ENCODE measurements at regions not wholly inside any gene's neighbourhood (a gene's known extent, or its start where the extent isn't known, plus 50 kb on each side); places are given as distances from the start of the nearest gene placed in this dataset.

GRCh38 chr13:58843071-58843470 is 1211.5 kb downstream of the PCDH17 start:
- H4K20me1 ChIP-seq (ENCODE audit: control insufficient read depth, insufficient read depth, low read depth, low read length) = no peaks in the 10 kb centered on the region
- TF ChIP-seq EZH2phosphoT487 (IDR thresholded peaks at IDR 0.05; ENCODE audit: borderline replicate concordance, low read length) = no peak
- TF ChIP-seq CTCF (IDR thresholded peaks at IDR 0.05; ENCODE audit: low read depth, low read length, poor library complexity, severe bottlenecking) = no peak
- no peak overlapping the region for H3K4me2 ChIP-seq (ENCODE audit: low read length)
- H3F3A ChIP-seq (ENCODE audit: control insufficient read depth, insufficient read depth) = no peaks in the 10 kb centered on the region
- no peaks in the 10 kb centered on the region for H3K9me2 ChIP-seq (replicated peaks; ENCODE audit: control insufficient read depth, low read length)
- H3K4me1 ChIP-seq (ENCODE audit: control insufficient read depth, low read length) = no peaks in the 10 kb centered on the region
- H3K27ac ChIP-seq (ENCODE audit: low read depth, low read length) = no peak overlapping the region
- no peak overlapping the region for H3K4me3 ChIP-seq (ENCODE audit: low read length)
- no peaks in the 10 kb centered on the region for H3K27me3 ChIP-seq (ENCODE audit: control insufficient read depth, low read length)
- H3K9me3 ChIP-seq (ENCODE audit: control insufficient read depth, insufficient read depth, low read length) = no peaks in the 10 kb centered on the region
- no peaks in the 10 kb centered on the region for H3K36me3 ChIP-seq (ENCODE audit: control insufficient read depth, low read length)
- no peaks in the 10 kb centered on the region for H3K79me2 ChIP-seq (ENCODE audit: control insufficient read depth, low read length)

DNA sequence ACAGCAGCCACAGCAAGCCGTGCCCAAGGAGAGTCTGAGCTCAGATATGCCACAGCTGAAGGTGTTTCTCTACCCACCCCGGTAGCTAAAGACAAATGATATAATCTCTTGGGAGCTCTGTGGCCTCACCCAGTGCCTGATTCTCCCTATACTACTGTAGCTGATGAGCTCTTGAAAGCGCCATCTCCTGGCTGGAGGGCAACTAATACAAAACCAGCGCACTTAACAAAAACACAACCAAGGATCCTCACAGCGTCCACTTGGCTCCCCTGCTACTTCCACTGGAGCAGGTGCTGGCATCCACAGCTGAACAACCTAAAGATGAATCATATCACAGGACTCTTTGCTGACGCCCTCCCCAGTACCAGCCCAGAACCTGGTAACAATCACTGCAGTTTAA is 1212.0 kb downstream of the PCDH17 start:
- H3K79me2 ChIP-seq (ENCODE audit: control insufficient read depth, low read length) = no peaks in the 10 kb centered on the region
- TF ChIP-seq CTCF (IDR thresholded peaks at IDR 0.05; ENCODE audit: low read depth, low read length, poor library complexity, severe bottlenecking) = no peak
- no peak overlapping the region for H3K27ac ChIP-seq (ENCODE audit: low read depth, low read length)
- H3K4me1 ChIP-seq (ENCODE audit: control insufficient read depth, low read length) = no peaks in the 10 kb centered on the region
- H3K4me3 ChIP-seq (ENCODE audit: low read length) = no peak overlapping the region
- H3F3A ChIP-seq (ENCODE audit: control insufficient read depth, insufficient read depth) = no peaks in the 10 kb centered on the region
- H3K4me2 ChIP-seq (ENCODE audit: low read length) = no peak overlapping the region
- no peaks in the 10 kb centered on the region for H3K27me3 ChIP-seq (ENCODE audit: control insufficient read depth, low read length)
- H4K20me1 ChIP-seq (ENCODE audit: control insufficient read depth, insufficient read depth, low read depth, low read length) = no peaks in the 10 kb centered on the region
- no peaks in the 10 kb centered on the region for H3K9me2 ChIP-seq (replicated peaks; ENCODE audit: control insufficient read depth, low read length)
- no peaks in the 10 kb centered on the region for H3K36me3 ChIP-seq (ENCODE audit: control insufficient read depth, low read length)
- no peaks in the 10 kb centered on the region for H3K9me3 ChIP-seq (ENCODE audit: control insufficient read depth, insufficient read depth, low read length)

DNA sequence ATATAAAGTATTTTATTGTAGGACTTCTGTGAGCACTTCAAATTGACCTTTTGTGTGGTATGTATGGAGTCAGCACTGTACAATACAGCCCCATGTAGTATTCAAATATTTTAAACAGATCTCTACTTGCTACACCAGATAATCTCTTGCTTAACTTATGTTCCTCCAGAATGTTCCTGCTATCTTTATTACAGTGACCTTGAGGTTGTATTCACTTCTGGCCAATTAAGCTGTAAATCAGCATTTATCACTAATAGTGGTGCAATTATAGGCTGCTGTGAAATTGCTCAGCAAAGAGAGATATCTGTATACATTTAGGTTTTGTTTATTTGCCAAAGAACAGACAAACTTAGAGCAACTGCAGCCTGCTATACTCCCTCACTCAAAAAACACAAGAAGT is 1218.6 kb downstream of the PCDH17 start:
- Histone ChIP-seq H3K27ac (ENCODE audit: low read depth, low read length) (no peak overlapping the region), H3K9me2 (replicated peaks; ENCODE audit: control insufficient read depth, low read length) (no peaks in the 10 kb centered on the region), H3K4me1 (ENCODE audit: control insufficient read depth, low read length) (no peaks in the 10 kb centered on the region), H3K9me3 (ENCODE audit: control insufficient read depth, insufficient read depth, low read length) (no peaks in the 10 kb centered on the region), H3K4me3 (ENCODE audit: low read length) (no peak overlapping the region), H3K27me3 (ENCODE audit: control insufficient read depth, low read length) (no peaks in the 10 kb centered on the region), H4K20me1 (ENCODE audit: control insufficient read depth, insufficient read depth, low read depth, low read length) (no peaks in the 10 kb centered on the region), H3K79me2 (ENCODE audit: control insufficient read depth, low read length) (no peaks in the 10 kb centered on the region), H3K36me3 (ENCODE audit: control insufficient read depth, low read length) (no peaks in the 10 kb centered on the region), H3F3A (ENCODE audit: control insufficient read depth, insufficient read depth) (no peaks in the 10 kb centered on the region), H3K4me2 (ENCODE audit: low read length) (no peak overlapping the region)
- TF ChIP-seq CTCF (IDR thresholded peaks at IDR 0.05; ENCODE audit: low read depth, low read length, poor library complexity, severe bottlenecking) (no peak), EZH2phosphoT487 (IDR thresholded peaks at IDR 0.05; ENCODE audit: borderline replicate concordance, low read length) (no peak)

- H3K4me3 ChIP-seq (ENCODE audit: low read length) = no peak overlapping the region
- no peaks in the 10 kb centered on the region for H3K9me3 ChIP-seq (ENCODE audit: control insufficient read depth, insufficient read depth, low read length)
- H3K36me3 ChIP-seq (ENCODE audit: control insufficient read depth, low read length) = no peaks in the 10 kb centered on the region
- no peaks in the 10 kb centered on the region for H3K27me3 ChIP-seq (ENCODE audit: control insufficient read depth, low read length)
- TF ChIP-seq CTCF (IDR thresholded peaks at IDR 0.05; ENCODE audit: low read depth, low read length, poor library complexity, severe bottlenecking) = no peak
- no peak for TF ChIP-seq EZH2phosphoT487 (IDR thresholded peaks at IDR 0.05; ENCODE audit: borderline replicate concordance, low read length)
- H3K79me2 ChIP-seq (ENCODE audit: control insufficient read depth, low read length) = no peaks in the 10 kb centered on the region
- no peaks in the 10 kb centered on the region for H4K20me1 ChIP-seq (ENCODE audit: control insufficient read depth, insufficient read depth, low read depth, low read length)
- H3K4me2 ChIP-seq (ENCODE audit: low read length) = no peak overlapping the region
- no peak overlapping the region for H3K27ac ChIP-seq (ENCODE audit: low read depth, low read length)
- no peaks in the 10 kb centered on the region for H3F3A ChIP-seq (ENCODE audit: control insufficient read depth, insufficient read depth)
- H3K4me1 ChIP-seq (ENCODE audit: control insufficient read depth, low read length) = no peaks in the 10 kb centered on the region
- no peaks in the 10 kb centered on the region for H3K9me2 ChIP-seq (replicated peaks; ENCODE audit: control insufficient read depth, low read length)
These were observed 1220.5 kb downstream of the PCDH17 start for GRCh38 chr13:58852076-58852475.

Data from DOHH2 (cell line).